ENCODE measurements at regions not wholly inside any gene's neighbourhood (a gene's known extent, or its start where the extent isn't known, plus 50 kb on each side); places are given as distances from the start of the nearest gene placed in this dataset.
"Not testable (repeated sequence)": the region's sequence is repeated elsewhere in the genome, so short reads cannot be mapped to it uniquely, and the experiment has no call there.

GRCh38 chr2:89160306-89160705 lies 468.8 kb downstream of the RPIA start:
- not testable (repeated sequence) for DNase-seq

GRCh38 chr2:89161626-89162025 lies 470.2 kb downstream of the RPIA start:
- DNase-seq = not testable (repeated sequence)

GRCh38 chr2:89170506-89171173 lies 479.2 kb downstream of the RPIA start:
- not testable (repeated sequence) for DNase-seq

GRCh38 chr2:89171174-89171519 lies 479.7 kb downstream of the RPIA start:
- not testable (repeated sequence) for DNase-seq

GRCh38 chr2:89177004-89177403 lies 485.5 kb downstream of the RPIA start:
- DNase-seq = not testable (repeated sequence)

GRCh38 chr2:89182221-89182620 lies 490.7 kb downstream of the RPIA start:
- DNase-seq = not testable (repeated sequence)

- not testable (repeated sequence) for DNase-seq
Measured at GRCh38 chr2:89184746-89185145, 493.3 kb downstream of the RPIA start.

GRCh38 chr2:89195636-89196251 lies 504.3 kb downstream of the RPIA start:
- not testable (repeated sequence) for DNase-seq

GRCh38 chr2:89196719-89197118 lies 505.2 kb downstream of the RPIA start:
- not testable (repeated sequence) for DNase-seq

- DNase-seq = not testable (repeated sequence)
Measured at GRCh38 chr2:89198026-89198425, 506.6 kb downstream of the RPIA start.

- not testable (repeated sequence) for DNase-seq
Measured at GRCh38 chr2:89199453-89200246, 508.2 kb downstream of the RPIA start.

- DNase-seq = not testable (repeated sequence)
Measured at GRCh38 chr2:89200247-89200527, 508.7 kb downstream of the RPIA start.

GRCh38 chr2:89202518-89202917 lies 511.0 kb downstream of the RPIA start:
- DNase-seq = not testable (repeated sequence)

GRCh38 chr2:89205153-89205552 lies 513.7 kb downstream of the RPIA start:
- not testable (repeated sequence) for DNase-seq

GRCh38 chr2:89208144-89208932 lies 516.9 kb downstream of the RPIA start:
- DNase-seq = not testable (repeated sequence)

GRCh38 chr2:89213151-89213550 lies 521.7 kb downstream of the RPIA start:
- not testable (repeated sequence) for DNase-seq

- not testable (repeated sequence) for DNase-seq
Measured at GRCh38 chr2:89213811-89214210, 522.3 kb downstream of the RPIA start.

- DNase-seq = not testable (repeated sequence)
Measured at GRCh38 chr2:89221474-89221873, 530.0 kb downstream of the RPIA start.

- DNase-seq = not testable (repeated sequence)
Measured at GRCh38 chr2:89222063-89222732, 530.7 kb downstream of the RPIA start.

- not testable (repeated sequence) for DNase-seq
Measured at GRCh38 chr2:89224803-89225202, 533.3 kb downstream of the RPIA start.

GRCh38 chr2:89229979-89230378 lies 538.5 kb downstream of the RPIA start:
- DNase-seq = not testable (repeated sequence)

GRCh38 chr2:89231241-89231640 lies 539.8 kb downstream of the RPIA start:
- not testable (repeated sequence) for DNase-seq

All from SHP77 treated with DMSO at 0.1 percent for 48 hours (cell line).